Erythroblast (primary cell): ENCODE measurements at regions not wholly inside any gene's neighbourhood (a gene's known extent, or its start where the extent isn't known, plus 50 kb on each side); places are given as distances from the start of the nearest gene placed in this dataset.

Experiments
- GATA1 ChIP-seq: IDR thresholded peaks from 2 replicates; pipeline ENCODE4 v1.6.1; 2011; ENCODE audit warnings: low read depth, mild to moderate bottlenecking, control low read depth, low read length, moderate library complexity
- POLR2A ChIP-seq: IDR thresholded peaks from 2 replicates; pipeline ENCODE4 v1.6.1; 2011; ENCODE audit warnings: mild to moderate bottlenecking, low read length

GRCh38 chr11:127135256-127135655, 134.7 kb upstream of the KIRREL3 start:
- TF ChIP-seq POLR2A = no peak
- TF ChIP-seq GATA1 = no peak
